IMR-90 (cell line): ENCODE measurements at regions not wholly inside any gene's neighbourhood (a gene's known extent, or its start where the extent isn't known, plus 50 kb on each side); places are given as distances from the start of the nearest gene placed in this dataset.

ENCODE experiments used
- ATAC-seq: fragments of 200-7000 bp; cut with Tn5 transposase; 2 replicates; pipeline ENCODE4 v1.9.1; 2020; ENCODE audit warnings: low read depth, mild to moderate bottlenecking, moderate library complexity
- BruUV-seq: library from RNA; stranded (reverse); fragments of 400-500 nt; replicated peaks from 2 replicates; lab custom pipeline; 2021; lab: Mats Ljungman, UMichigan
- CTCF ChIA-PET: fragments of 300-600 bp; formaldehyde crosslinking; extraction: SDS; loops from one replicate; lab custom pipeline; 2021; ENCODE audit warnings: antibody characterized with exemption; lab: Yijun Ruan, JAX
- POLR2A ChIA-PET: fragments of 300-600 bp; sonication (Branson Sonifier 250); formaldehyde crosslinking; loops from one replicate; lab custom pipeline; 2022; ENCODE audit warnings: antibody characterized with exemption; ENCODE audit not compliant: unreplicated experiment; lab: Charles Lee
- DNase-seq: peaks from one replicate; pipeline ENCODE4 v3.0.0; 2013
- H2AFZ ChIP-seq: replicated peaks from 2 replicates; pipeline ENCODE3; 2013; ENCODE audit warnings: low read length, mild to moderate bottlenecking; ENCODE audit not compliant: poor library complexity
- H2AK5ac ChIP-seq: 2 replicates; pipeline ENCODE4 v1.6.1; 2013; ENCODE audit warnings: low read depth, low read length, inconsistent platforms
- H2AK9ac ChIP-seq: replicated peaks from 2 replicates; pipeline ENCODE3; 2013; ENCODE audit warnings: mild to moderate bottlenecking, low read depth, low read length, moderate library complexity; ENCODE audit not compliant: poor library complexity
- H2BK120ac ChIP-seq: 2 replicates; pipeline ENCODE4 v1.6.1; 2013; ENCODE audit warnings: low read depth, low read length, inconsistent platforms
- H2BK15ac ChIP-seq: 3 replicates; pipeline ENCODE4 v1.6.1; 2013; ENCODE audit warnings: low read depth, low read length, inconsistent platforms
- H2BK20ac ChIP-seq: 2 replicates; pipeline ENCODE4 v1.6.1; 2013; ENCODE audit warnings: low read depth, mild to moderate bottlenecking, inconsistent platforms, low read length, moderate library complexity
- H2BK5ac ChIP-seq: 2 replicates; pipeline ENCODE4 v1.6.1; 2013; ENCODE audit warnings: mild to moderate bottlenecking, low read depth, low read length, inconsistent platforms; ENCODE audit not compliant: poor library complexity, severe bottlenecking
- H3K14ac ChIP-seq: replicated peaks from 2 replicates; pipeline ENCODE4 v1.6.1; 2013; ENCODE audit warnings: low read depth, low read length, inconsistent platforms
- H3K18ac ChIP-seq: 2 replicates; pipeline ENCODE4 v1.6.1; 2013; ENCODE audit warnings: low read depth, low read length, control low read depth
- H3K23ac ChIP-seq: 2 replicates; pipeline ENCODE4 v1.6.1; 2013; ENCODE audit warnings: low read depth, low read length, inconsistent platforms
- H3K27ac ChIP-seq: 2 replicates; pipeline ENCODE4 v1.5.1; 2013; ENCODE audit warnings: mild to moderate bottlenecking, control low read depth, low read length; ENCODE audit not compliant: insufficient read depth
- H3K27me3 ChIP-seq: 2 replicates; pipeline ENCODE4 v1.6.1; 2013; ENCODE audit warnings: low read length; ENCODE audit not compliant: control insufficient read depth, insufficient read depth
- H3K36me3 ChIP-seq: 2 replicates; pipeline ENCODE4 v1.6.1; 2013; ENCODE audit warnings: low read length, mixed read lengths; ENCODE audit not compliant: control insufficient read depth, insufficient read depth
- H3K4ac ChIP-seq: 2 replicates; pipeline ENCODE4 v1.6.1; 2013; ENCODE audit warnings: low read depth, low read length, inconsistent platforms
- H3K4me1 ChIP-seq: 2 replicates; pipeline ENCODE4 v1.6.1; 2013; ENCODE audit warnings: low read length, mixed read lengths; ENCODE audit not compliant: control insufficient read depth, insufficient read depth
- H3K4me2 ChIP-seq: 2 replicates; pipeline ENCODE4 v1.6.1; 2013; ENCODE audit warnings: low read depth, mild to moderate bottlenecking, control low read depth, low read length, moderate library complexity
- H3K4me3 ChIP-seq: 2 replicates; pipeline ENCODE4 v1.5.1; 2013; ENCODE audit warnings: low read depth, mild to moderate bottlenecking, control low read depth, low read length, moderate library complexity; ENCODE audit not compliant: insufficient read depth
- H3K56ac ChIP-seq: 2 replicates; pipeline ENCODE4 v1.6.1; 2013; ENCODE audit warnings: low read length, inconsistent platforms; ENCODE audit not compliant: insufficient read depth; ENCODE audit errors: extremely low read depth
- H3K79me1 ChIP-seq, 2 experiments: 2 replicates each; pipeline ENCODE4 v1.6.1; 2013; ENCODE audit warnings: low read length in 2 of 2, inconsistent platforms in 1 of 2, low read depth in 1 of 2
- H3K9ac ChIP-seq: 2 replicates; pipeline ENCODE4 v1.6.1; 2013; ENCODE audit warnings: low read depth, low read length, control low read depth
- H3K9me1 ChIP-seq: 2 replicates; pipeline ENCODE4 v1.6.1; 2013; ENCODE audit warnings: low read length, inconsistent platforms; ENCODE audit not compliant: insufficient read depth
- H3K9me3 ChIP-seq: 2 replicates; pipeline ENCODE4 v1.6.1; 2013; ENCODE audit warnings: low read length; ENCODE audit not compliant: control insufficient read depth, insufficient read depth
- H4K20me1 ChIP-seq: 2 replicates; pipeline ENCODE4 v1.6.1; 2013; ENCODE audit warnings: low read length, inconsistent platforms; ENCODE audit not compliant: insufficient read depth
- H4K5ac ChIP-seq: 2 replicates; pipeline ENCODE4 v1.6.1; 2013; ENCODE audit warnings: mild to moderate bottlenecking, low read depth, low read length, control low read depth
- H4K8ac ChIP-seq, 2 experiments: 2 replicates each; pipeline ENCODE4 v1.6.1; 2013; ENCODE audit warnings: low read depth in 2 of 2, low read length in 2 of 2, control low read depth in 1 of 2, inconsistent platforms in 1 of 2
- H4K91ac ChIP-seq: 2 replicates; pipeline ENCODE4 v1.6.1; 2013; ENCODE audit warnings: low read depth, low read length, inconsistent platforms; ENCODE audit not compliant: insufficient read depth
- BHLHE40 ChIP-seq: fragments of 150-350 bp; IDR thresholded peaks from 2 replicates; pipeline ENCODE4 v1.6.1; 2016; ENCODE audit warnings: mild to moderate bottlenecking, low read depth, low read length
- CEBPB ChIP-seq: IDR thresholded peaks from 2 replicates; pipeline ENCODE4 v1.6.1; 2012; ENCODE audit warnings: low read depth, low read length, improper control_type of control experiment
- CHD1 ChIP-seq: IDR thresholded peaks from 2 replicates; pipeline ENCODE4 v1.6.1; 2012; ENCODE audit warnings: low read depth, low read length, improper control_type of control experiment
- FOS ChIP-seq: fragments of 150-350 bp; IDR thresholded peaks from 2 replicates; pipeline ENCODE4 v1.6.1; 2016; ENCODE audit warnings: low read depth, low read length
- MAFK ChIP-seq: IDR thresholded peaks from 2 replicates; pipeline ENCODE4 v1.6.1; 2012; ENCODE audit warnings: low read depth, low read length, improper control_type of control experiment
- MAZ ChIP-seq: IDR thresholded peaks from 2 replicates; pipeline ENCODE4 v1.6.1; 2012; ENCODE audit warnings: low read depth, mild to moderate bottlenecking, low read length, improper control_type of control experiment, moderate library complexity, borderline replicate concordance
- MXI1 ChIP-seq: IDR thresholded peaks from 2 replicates; pipeline ENCODE4 v1.6.1; 2012; ENCODE audit warnings: low read depth, mild to moderate bottlenecking, low read length, moderate library complexity, borderline replicate concordance
- NFE2L2 ChIP-seq: fragments of 150-350 bp; IDR thresholded peaks from 2 replicates; pipeline ENCODE4 v1.6.1; 2016; ENCODE audit warnings: low read depth, mild to moderate bottlenecking, low read length
- POLR2A ChIP-seq: IDR thresholded peaks from 2 replicates; pipeline ENCODE4 v1.6.1; 2012; ENCODE audit warnings: mild to moderate bottlenecking, low read depth, low read length
- RAD21 ChIP-seq: IDR thresholded peaks from 2 replicates; pipeline ENCODE4 v1.6.1; 2012; ENCODE audit warnings: low read length, improper control_type of control experiment
- RCOR1 ChIP-seq: IDR thresholded peaks from 2 replicates; pipeline ENCODE4 v1.6.1; 2012; ENCODE audit warnings: mild to moderate bottlenecking, low read length, improper control_type of control experiment; ENCODE audit not compliant: insufficient replicate concordance
- RFX5 ChIP-seq: IDR thresholded peaks from 2 replicates; pipeline ENCODE4 v1.8.0; 2012; ENCODE audit warnings: low read depth, mild to moderate bottlenecking, low read length, moderate library complexity
- SMC3 ChIP-seq: fragments of 150-350 bp; IDR thresholded peaks from 2 replicates; pipeline ENCODE4 v1.6.1; 2016; ENCODE audit warnings: low read depth, mild to moderate bottlenecking, antibody characterized with exemption, low read length, moderate library complexity
- WGBS, 2 experiments: methylation state at CpG; one replicate each; pipeline versions ENCODE4 v1.1.5 to v1.1.7; 2013; ENCODE audit warnings: missing lambda C conversion rate in 2 of 2; ENCODE audit not compliant: insufficient read length in 1 of 2; ENCODE audit errors: extremely low coverage in 2 of 2; 5-methylcytosine and 5-hydroxymethylcytosine counted together
- dilution Hi-C: fragments of 300-500 bp; cut with HindIII; formaldehyde crosslinking; loops from one replicate; pipeline ENCODE4 v1.14.3; 2018; ENCODE audit warnings: low sequenced_read_pairs; ENCODE audit not compliant: unreplicated experiment
- in situ Hi-C: fragments of 300-500 bp; cut with MboI; formaldehyde crosslinking; loops from 3 replicates; pipeline ENCODE4 v1.14.3; 2019; ENCODE audit warnings: low sequenced_read_pairs, inconsistent platforms, mixed read lengths
- intact Hi-C: fragments of 100-400 bp; cut with micrococcal nuclease; formaldehyde crosslinking; loops from 2 replicates; pipeline ENCODE4 v1.10.0; 2022
- TF ChIP-seq, protein P1 (sequence below): fragments of 150-350 bp; IDR thresholded peaks from 2 replicates; pipeline ENCODE4 v1.6.1; 2017; ENCODE audit warnings: mild to moderate bottlenecking, antibody characterized with exemption, low read length, low read depth
- TF ChIP-seq, protein P2 (sequence below): fragments of 150-350 bp; IDR thresholded peaks from 2 replicates; pipeline ENCODE4 v1.6.1; 2016; ENCODE audit warnings: low read depth, mild to moderate bottlenecking, low read length, moderate library complexity, borderline replicate concordance
- TF ChIP-seq, protein P3 (sequence below): conservative IDR thresholded peaks from 2 replicates; pipeline ENCODE4 v1.5.1; 2012; ENCODE audit warnings: mild to moderate bottlenecking, low read depth, low read length, improper control_type of control experiment

DNA sequence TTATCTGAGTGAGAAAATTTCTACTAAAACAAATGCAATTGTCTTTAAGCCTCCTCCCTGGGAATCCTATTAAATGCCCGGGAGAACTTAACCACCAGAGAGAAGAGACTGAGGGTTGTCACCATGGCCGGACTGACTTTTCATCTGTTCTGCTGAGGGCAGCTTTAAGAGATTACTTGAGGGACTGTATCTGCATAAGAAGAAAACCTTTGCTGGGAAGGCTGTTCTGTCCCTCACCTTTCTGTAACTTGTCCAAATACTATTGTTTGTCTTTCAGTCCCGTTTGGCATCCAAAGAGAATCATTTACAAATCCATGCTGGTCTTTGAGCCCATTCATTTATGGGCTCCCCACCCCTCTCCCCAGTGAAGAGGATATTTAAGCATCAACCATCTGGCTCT, 306.3 kb upstream of the FLRT2 start:
- H3K27ac ChIP-seq: no peak overlapping the region
- H2BK20ac ChIP-seq: no peak overlapping the region
- ATAC-seq (no peak), DNase-seq (no peak)
- no peak overlapping the region for H2AK5ac ChIP-seq
- no peak overlapping the region for H2BK15ac ChIP-seq
- H3K27me3 ChIP-seq: no peaks in the 10 kb centered on the region
- intact Hi-C loops: no loop called here
- H4K20me1 ChIP-seq: no peaks in the 10 kb centered on the region
- TF ChIP-seq SMC3 (no peak), RCOR1 (no peak), MXI1 (no peak), RAD21 (no peak), FOS (no peak), POLR2A (no peak), NFE2L2 (no peak), RFX5 (no peak), CHD1 (no peak), CEBPB (no peak), MAZ (no peak), MAFK (no peak), BHLHE40 (no peak)
- TF ChIP-seq, protein P1, sequence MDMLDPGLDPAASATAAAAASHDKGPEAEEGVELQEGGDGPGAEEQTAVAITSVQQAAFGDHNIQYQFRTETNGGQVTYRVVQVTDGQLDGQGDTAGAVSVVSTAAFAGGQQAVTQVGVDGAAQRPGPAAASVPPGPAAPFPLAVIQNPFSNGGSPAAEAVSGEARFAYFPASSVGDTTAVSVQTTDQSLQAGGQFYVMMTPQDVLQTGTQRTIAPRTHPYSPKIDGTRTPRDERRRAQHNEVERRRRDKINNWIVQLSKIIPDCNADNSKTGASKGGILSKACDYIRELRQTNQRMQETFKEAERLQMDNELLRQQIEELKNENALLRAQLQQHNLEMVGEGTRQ: no peak
- TF ChIP-seq, protein P2, sequence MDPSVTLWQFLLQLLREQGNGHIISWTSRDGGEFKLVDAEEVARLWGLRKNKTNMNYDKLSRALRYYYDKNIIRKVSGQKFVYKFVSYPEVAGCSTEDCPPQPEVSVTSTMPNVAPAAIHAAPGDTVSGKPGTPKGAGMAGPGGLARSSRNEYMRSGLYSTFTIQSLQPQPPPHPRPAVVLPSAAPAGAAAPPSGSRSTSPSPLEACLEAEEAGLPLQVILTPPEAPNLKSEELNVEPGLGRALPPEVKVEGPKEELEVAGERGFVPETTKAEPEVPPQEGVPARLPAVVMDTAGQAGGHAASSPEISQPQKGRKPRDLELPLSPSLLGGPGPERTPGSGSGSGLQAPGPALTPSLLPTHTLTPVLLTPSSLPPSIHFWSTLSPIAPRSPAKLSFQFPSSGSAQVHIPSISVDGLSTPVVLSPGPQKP: no peak
- TF ChIP-seq, protein P3, sequence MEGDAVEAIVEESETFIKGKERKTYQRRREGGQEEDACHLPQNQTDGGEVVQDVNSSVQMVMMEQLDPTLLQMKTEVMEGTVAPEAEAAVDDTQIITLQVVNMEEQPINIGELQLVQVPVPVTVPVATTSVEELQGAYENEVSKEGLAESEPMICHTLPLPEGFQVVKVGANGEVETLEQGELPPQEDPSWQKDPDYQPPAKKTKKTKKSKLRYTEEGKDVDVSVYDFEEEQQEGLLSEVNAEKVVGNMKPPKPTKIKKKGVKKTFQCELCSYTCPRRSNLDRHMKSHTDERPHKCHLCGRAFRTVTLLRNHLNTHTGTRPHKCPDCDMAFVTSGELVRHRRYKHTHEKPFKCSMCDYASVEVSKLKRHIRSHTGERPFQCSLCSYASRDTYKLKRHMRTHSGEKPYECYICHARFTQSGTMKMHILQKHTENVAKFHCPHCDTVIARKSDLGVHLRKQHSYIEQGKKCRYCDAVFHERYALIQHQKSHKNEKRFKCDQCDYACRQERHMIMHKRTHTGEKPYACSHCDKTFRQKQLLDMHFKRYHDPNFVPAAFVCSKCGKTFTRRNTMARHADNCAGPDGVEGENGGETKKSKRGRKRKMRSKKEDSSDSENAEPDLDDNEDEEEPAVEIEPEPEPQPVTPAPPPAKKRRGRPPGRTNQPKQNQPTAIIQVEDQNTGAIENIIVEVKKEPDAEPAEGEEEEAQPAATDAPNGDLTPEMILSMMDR: no peak
- in situ Hi-C loops: no loop called here
- H3K4me3 ChIP-seq: no peak overlapping the region
- H3K4me2 ChIP-seq: no peak overlapping the region
- H3K23ac ChIP-seq: no peak overlapping the region
- H3K4me1 ChIP-seq: no peaks in the 10 kb centered on the region
- H2AK9ac ChIP-seq: no peak overlapping the region
- CTCF ChIA-PET: no interaction called here
- no peak overlapping the region for H4K91ac ChIP-seq
- no peak overlapping the region for H3K9ac ChIP-seq
- H3K4ac ChIP-seq: no peak overlapping the region
- H3K9me3 ChIP-seq: no peaks in the 10 kb centered on the region
- H3K79me1 ChIP-seq: no peaks in the 10 kb centered on the region
- H3K9me1 ChIP-seq: no peaks in the 10 kb centered on the region
- no CpG with 5 or more reads among the region's 3 CpGs for WGBS, 2 experiments
- no peak overlapping the region for H4K8ac ChIP-seq
- POLR2A ChIA-PET: no interaction called here
- H2AFZ ChIP-seq: no peak overlapping the region
- dilution Hi-C loops: no loop called here
- H2BK120ac ChIP-seq: no peak overlapping the region
- H3K14ac ChIP-seq: no peak overlapping the region
- no peak overlapping the region for H3K56ac ChIP-seq
- H2BK5ac ChIP-seq: no peak overlapping the region
- no peaks in the 10 kb centered on the region for H3K36me3 ChIP-seq
- H3K18ac ChIP-seq: no peak overlapping the region
- no peak overlapping the region for H4K5ac ChIP-seq
- no TSS peak for BruUV-seq
